ENCODE measurements at regions not wholly inside any gene's neighbourhood (a gene's known extent, or its start where the extent isn't known, plus 50 kb on each side); places are given as distances from the start of the nearest gene placed in this dataset.

DNA sequence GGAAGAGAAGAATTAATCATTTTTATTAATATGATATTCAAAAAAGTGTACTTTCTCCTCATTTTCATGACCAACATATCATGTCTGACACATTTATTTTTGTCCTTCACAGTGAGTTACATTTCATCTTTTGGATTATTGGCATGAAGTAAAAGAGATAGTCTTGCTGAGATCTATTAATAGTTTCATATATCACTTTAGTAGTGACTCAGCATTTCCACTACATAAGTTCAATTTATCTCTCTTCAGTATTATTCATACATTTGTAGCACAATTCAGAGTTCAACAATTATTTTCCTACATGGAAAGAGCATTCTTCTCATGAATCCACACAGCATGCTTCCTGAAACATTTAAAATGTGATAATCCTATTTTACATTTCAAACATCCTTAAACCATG is 1461.1 kb downstream of the TECRL start:
- no peaks in the 10 kb centered on the region for H3K9me3 Mint-ChIP-seq
- no peaks in the 10 kb centered on the region for H3K27me3 Mint-ChIP-seq (ENCODE audit: low read depth)
- peaks cover 6% of the 10 kb centered on the region for H3K4me1 Mint-ChIP-seq
- H3K27ac Mint-ChIP-seq (ENCODE audit: unreplicated experiment), result no peak overlapping the region
- TF ChIP-seq, protein P1, sequence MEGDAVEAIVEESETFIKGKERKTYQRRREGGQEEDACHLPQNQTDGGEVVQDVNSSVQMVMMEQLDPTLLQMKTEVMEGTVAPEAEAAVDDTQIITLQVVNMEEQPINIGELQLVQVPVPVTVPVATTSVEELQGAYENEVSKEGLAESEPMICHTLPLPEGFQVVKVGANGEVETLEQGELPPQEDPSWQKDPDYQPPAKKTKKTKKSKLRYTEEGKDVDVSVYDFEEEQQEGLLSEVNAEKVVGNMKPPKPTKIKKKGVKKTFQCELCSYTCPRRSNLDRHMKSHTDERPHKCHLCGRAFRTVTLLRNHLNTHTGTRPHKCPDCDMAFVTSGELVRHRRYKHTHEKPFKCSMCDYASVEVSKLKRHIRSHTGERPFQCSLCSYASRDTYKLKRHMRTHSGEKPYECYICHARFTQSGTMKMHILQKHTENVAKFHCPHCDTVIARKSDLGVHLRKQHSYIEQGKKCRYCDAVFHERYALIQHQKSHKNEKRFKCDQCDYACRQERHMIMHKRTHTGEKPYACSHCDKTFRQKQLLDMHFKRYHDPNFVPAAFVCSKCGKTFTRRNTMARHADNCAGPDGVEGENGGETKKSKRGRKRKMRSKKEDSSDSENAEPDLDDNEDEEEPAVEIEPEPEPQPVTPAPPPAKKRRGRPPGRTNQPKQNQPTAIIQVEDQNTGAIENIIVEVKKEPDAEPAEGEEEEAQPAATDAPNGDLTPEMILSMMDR (conservative IDR thresholded peaks at IDR 0.05), result no peak
- DNase-seq (ENCODE audit: low read depth, low spot score), result no peak
- no peak overlapping the region for H3K4me3 Mint-ChIP-seq
- H3K36me3 Mint-ChIP-seq (ENCODE audit: low read depth), result no peaks in the 10 kb centered on the region

DNA sequence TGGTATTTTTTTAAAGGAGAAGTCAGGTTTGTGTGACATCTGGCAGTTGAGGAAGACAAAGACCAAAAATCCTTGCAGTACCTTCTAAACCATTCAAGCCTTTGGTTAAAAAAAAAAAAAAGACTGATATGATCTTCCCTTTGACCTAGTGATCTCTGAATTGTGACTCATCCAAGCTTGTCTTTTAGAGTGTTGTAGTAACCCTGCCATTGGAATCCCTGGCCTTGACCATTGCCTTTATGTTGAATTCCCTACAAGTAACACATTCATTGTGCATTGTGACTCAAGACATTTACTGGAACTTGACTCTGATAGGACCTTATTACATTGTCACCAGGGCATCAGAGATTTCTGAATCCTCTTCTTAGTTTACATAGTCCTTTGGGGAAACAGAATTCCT is 1469.0 kb downstream of the TECRL start:
- TF ChIP-seq, protein P1 (conservative IDR thresholded peaks at IDR 0.05), result no peak

DNA sequence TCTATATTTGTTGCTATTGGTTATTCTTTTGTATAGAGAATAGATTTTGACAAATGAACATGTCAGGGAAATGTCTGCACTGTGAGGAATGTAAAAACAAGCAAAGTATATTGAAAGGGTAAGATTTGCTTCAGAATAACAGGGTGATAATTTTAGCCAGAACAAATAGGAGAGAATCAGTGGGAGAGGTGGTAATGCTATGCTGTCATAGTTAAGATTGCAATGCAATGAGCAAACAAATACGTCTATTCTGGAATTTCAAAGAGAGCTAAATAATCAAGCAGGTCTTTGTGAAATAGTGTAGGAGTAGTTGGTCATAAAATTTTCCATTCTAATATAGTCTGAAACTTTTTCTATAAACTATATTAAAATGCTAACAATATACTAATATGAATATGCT is 1478.4 kb downstream of the TECRL start:
- H3K9me3 Mint-ChIP-seq, result peaks cover 6% of the 10 kb centered on the region
- TF ChIP-seq, protein P1 (conservative IDR thresholded peaks at IDR 0.05), result no peak
- no peaks in the 10 kb centered on the region for H3K36me3 Mint-ChIP-seq (ENCODE audit: low read depth)
- no peak for DNase-seq (ENCODE audit: low read depth, low spot score)
- no peaks in the 10 kb centered on the region for H3K27me3 Mint-ChIP-seq (ENCODE audit: low read depth)
- no peaks in the 10 kb centered on the region for H3K4me1 Mint-ChIP-seq
- no peak overlapping the region for H3K27ac Mint-ChIP-seq (ENCODE audit: unreplicated experiment)
- H3K4me3 Mint-ChIP-seq, result no peak overlapping the region

More for the DNA sequence above, 1469.0 kb downstream of the TECRL start:
- Mint-ChIP-seq H3K4me1 (peaks cover 8% of the 10 kb centered on the region), H3K27me3 (ENCODE audit: low read depth) (no peaks in the 10 kb centered on the region), H3K27ac (ENCODE audit: unreplicated experiment) (no peak overlapping the region), H3K36me3 (ENCODE audit: low read depth) (no peaks in the 10 kb centered on the region), H3K9me3 (peaks cover 14% of the 10 kb centered on the region), H3K4me3 (no peak overlapping the region)
- DNase-seq (ENCODE audit: low read depth, low spot score), result no peak

DNA sequence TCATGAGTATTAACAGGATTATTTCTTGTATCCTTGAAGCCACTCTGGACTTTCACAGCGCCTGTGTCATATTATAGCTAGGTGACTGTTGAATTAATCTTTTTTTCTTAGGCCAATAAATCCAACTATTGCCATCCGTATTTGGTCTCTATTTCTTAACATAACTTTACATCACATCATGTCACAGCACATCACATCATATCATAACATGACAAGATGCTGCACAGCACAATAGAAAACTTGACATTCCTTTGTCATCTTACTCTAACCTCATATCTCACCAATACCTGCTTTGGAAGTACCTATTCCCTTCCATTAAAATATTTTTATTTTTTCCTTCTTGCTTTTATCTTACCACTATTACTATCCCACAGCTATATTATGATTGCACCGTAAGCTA is 1480.8 kb downstream of the TECRL start:
- TF ChIP-seq, protein P1 (conservative IDR thresholded peaks at IDR 0.05), result no peak
- Mint-ChIP-seq H3K36me3 (ENCODE audit: low read depth) (no peaks in the 10 kb centered on the region), H3K4me1 (peaks cover 3% of the 10 kb centered on the region)

DNA sequence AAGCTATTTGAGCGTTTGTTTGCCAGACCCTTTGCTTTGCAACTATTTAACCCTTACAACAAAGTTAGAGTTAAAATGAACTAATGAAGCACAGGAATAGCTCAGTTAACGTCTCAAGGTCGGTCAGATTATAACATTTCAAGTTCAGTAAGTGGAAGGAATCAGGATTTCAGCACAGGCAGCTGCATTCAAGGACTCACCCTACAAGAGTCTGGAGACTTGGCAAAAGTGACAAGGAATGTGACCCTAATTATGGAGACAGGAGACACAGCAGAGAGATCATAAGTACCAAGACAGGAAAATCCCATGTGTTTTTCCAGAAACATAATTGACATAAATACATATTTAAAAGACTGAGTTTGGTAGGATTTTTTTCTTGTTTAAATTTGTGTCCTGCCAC is 1481.7 kb downstream of the TECRL start:
- no peaks in the 10 kb centered on the region for H3K36me3 Mint-ChIP-seq (ENCODE audit: low read depth)
- no peaks in the 10 kb centered on the region for H3K27me3 Mint-ChIP-seq (ENCODE audit: low read depth)
- no peak for DNase-seq (ENCODE audit: low read depth, low spot score)
- H3K9me3 Mint-ChIP-seq, result no peaks in the 10 kb centered on the region
- TF ChIP-seq, protein P1 (conservative IDR thresholded peaks at IDR 0.05), result no peak
- peaks cover 3% of the 10 kb centered on the region for H3K4me1 Mint-ChIP-seq
- no peak overlapping the region for H3K27ac Mint-ChIP-seq (ENCODE audit: unreplicated experiment)
- H3K4me3 Mint-ChIP-seq, result no peak overlapping the region

More for the DNA sequence above, 1480.8 kb downstream of the TECRL start:
- DNase-seq (ENCODE audit: low read depth, low spot score), result no peak
- H3K4me3 Mint-ChIP-seq, result no peak overlapping the region
- H3K9me3 Mint-ChIP-seq, result no peaks in the 10 kb centered on the region
- no peak overlapping the region for H3K27ac Mint-ChIP-seq (ENCODE audit: unreplicated experiment)
- H3K27me3 Mint-ChIP-seq (ENCODE audit: low read depth), result no peaks in the 10 kb centered on the region

DNA sequence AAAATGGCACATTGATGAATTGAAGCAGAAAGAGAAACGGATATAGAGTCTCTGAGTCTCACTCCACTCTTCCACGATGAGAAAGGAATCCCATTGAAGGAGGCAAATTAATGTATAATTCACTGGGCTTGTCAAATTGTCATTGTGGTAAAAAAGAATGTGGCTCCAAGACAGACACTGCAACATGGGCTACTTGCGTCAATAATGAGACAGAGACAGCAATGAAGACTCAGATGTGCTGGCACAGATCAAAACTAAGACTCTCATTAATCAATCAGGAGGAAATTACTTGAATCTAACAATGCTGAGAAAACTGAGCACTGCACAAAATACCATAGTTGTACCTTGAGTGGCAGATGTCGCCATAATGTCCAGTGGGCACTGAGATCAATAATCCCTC is 1485.5 kb downstream of the TECRL start:
- Mint-ChIP-seq H3K4me3 (no peak overlapping the region), H3K27me3 (ENCODE audit: low read depth) (no peaks in the 10 kb centered on the region), H3K36me3 (ENCODE audit: low read depth) (no peaks in the 10 kb centered on the region), H3K9me3 (no peaks in the 10 kb centered on the region), H3K27ac (ENCODE audit: unreplicated experiment) (no peak overlapping the region), H3K4me1 (peaks cover 3% of the 10 kb centered on the region)
- TF ChIP-seq, protein P1 (conservative IDR thresholded peaks at IDR 0.05), result no peak
- no peak for DNase-seq (ENCODE audit: low read depth, low spot score)

Measured in neural crest cell (in vitro differentiated cells).